ENCODE measurements at regions not wholly inside any gene's neighbourhood (a gene's known extent, or its start where the extent isn't known, plus 50 kb on each side); places are given as distances from the start of the nearest gene placed in this dataset.

- DNase-seq (ENCODE audit: low read depth), result no peak
Measured at GRCh38 chr12:111085096-111085495, 164.7 kb upstream of the MYL2 start.

- DNase-seq (ENCODE audit: low read depth), result no peak
Measured at GRCh38 chr12:111084605-111085004, 164.2 kb upstream of the MYL2 start.

- DNase-seq (ENCODE audit: low read depth), result no peak
Measured at GRCh38 chr12:111084158-111084557, 163.8 kb upstream of the MYL2 start.

- no peak for DNase-seq (ENCODE audit: low read depth)
Measured at GRCh38 chr12:111081600-111081999, 161.2 kb upstream of the MYL2 start.

GRCh38 chr12:111078731-111079130 lies 158.4 kb upstream of the MYL2 start:
- no peak for DNase-seq (ENCODE audit: low read depth)

- no peak for DNase-seq (ENCODE audit: low read depth)
Measured at GRCh38 chr12:111076611-111077451, 156.5 kb upstream of the MYL2 start.

- DNase-seq (ENCODE audit: low read depth), result no peak
Measured at GRCh38 chr12:111076199-111076598, 155.8 kb upstream of the MYL2 start.

GRCh38 chr12:111074965-111075364 lies 154.6 kb upstream of the MYL2 start:
- DNase-seq (ENCODE audit: low read depth), result no peak

- no peak for DNase-seq (ENCODE audit: low read depth)
Measured at GRCh38 chr12:111074559-111074958, 154.2 kb upstream of the MYL2 start.

GRCh38 chr12:111073370-111073769 lies 153.0 kb upstream of the MYL2 start:
- DNase-seq (ENCODE audit: low read depth), result no peak

- no peak for DNase-seq (ENCODE audit: low read depth)
Measured at GRCh38 chr12:111072299-111072698, 151.9 kb upstream of the MYL2 start.

GRCh38 chr12:111069886-111070285 lies 149.5 kb upstream of the MYL2 start:
- DNase-seq (ENCODE audit: low read depth), result no peak

- no peak for DNase-seq (ENCODE audit: low read depth)
Measured at GRCh38 chr12:111068290-111068689, 147.9 kb upstream of the MYL2 start.

- no peak for DNase-seq (ENCODE audit: low read depth)
Measured at GRCh38 chr12:111067498-111067897, 147.1 kb upstream of the MYL2 start.

GRCh38 chr12:111066744-111067437 lies 146.5 kb upstream of the MYL2 start:
- DNase-seq (ENCODE audit: low read depth), result no peak

GRCh38 chr12:111064982-111065381 lies 144.6 kb upstream of the MYL2 start:
- DNase-seq (ENCODE audit: low read depth), result no peak

GRCh38 chr12:111064154-111064553 lies 143.8 kb upstream of the MYL2 start:
- no peak for DNase-seq (ENCODE audit: low read depth)

- no peak for DNase-seq (ENCODE audit: low read depth)
Measured at GRCh38 chr12:111063295-111064026, 143.1 kb upstream of the MYL2 start.

- no peak for DNase-seq (ENCODE audit: low read depth)
Measured at GRCh38 chr12:111057701-111058425, 137.5 kb upstream of the MYL2 start.

GRCh38 chr12:111056618-111057521 lies 136.5 kb upstream of the MYL2 start:
- DNase-seq (ENCODE audit: low read depth), result no peak

All from LHCN-M2 (cell line).